Hepatocyte (in vitro differentiated cells): ENCODE measurements at regions not wholly inside any gene's neighbourhood (a gene's known extent, or its start where the extent isn't known, plus 50 kb on each side); places are given as distances from the start of the nearest gene placed in this dataset.
A peak's percentile ranks its signal among the peaks of the same experiment; 100 is the strongest.

Source experiments
- DNase-seq: peaks from one replicate; pipeline ENCODE4 v3.0.0-alpha.2; 2016; ENCODE audit warnings: low spot score
- H2AFZ ChIP-seq: fragments of 200-600 bp; sonication (generic); 2 replicates; pipeline ENCODE4 v1.6.0; 2016; ENCODE audit warnings: antibody characterized with exemption, mild to moderate bottlenecking
- H3K27ac ChIP-seq: fragments of 200-600 bp; sonication (generic); 2 replicates; pipeline ENCODE4 v1.5.1; 2016; ENCODE audit warnings: mild to moderate bottlenecking
- H3K27me3 ChIP-seq: fragments of 200-600 bp; sonication (generic); 2 replicates; pipeline ENCODE4 v1.6.1; 2016
- H3K36me3 ChIP-seq: fragments of 200-600 bp; sonication (generic); replicated peaks from 2 replicates; pipeline ENCODE4 v1.5.1; 2016; ENCODE audit warnings: low read depth; ENCODE audit not compliant: insufficient read depth
- H3K4me1 ChIP-seq: fragments of 200-600 bp; sonication (generic); 2 replicates; pipeline ENCODE4 v1.5.1; 2016; ENCODE audit warnings: mild to moderate bottlenecking, moderate library complexity; ENCODE audit not compliant: insufficient read depth
- H3K4me2 ChIP-seq: fragments of 200-600 bp; sonication (generic); 2 replicates; pipeline ENCODE4 v1.6.0; 2016
- H3K4me3 ChIP-seq: fragments of 200-600 bp; sonication (generic); 2 replicates; pipeline ENCODE4 v1.5.1; 2016; ENCODE audit warnings: mild to moderate bottlenecking
- H3K79me2 ChIP-seq: fragments of 200-600 bp; sonication (generic); 2 replicates; pipeline ENCODE4 v1.6.0; 2017; ENCODE audit warnings: mild to moderate bottlenecking
- H3K9me2 ChIP-seq: fragments of 200-600 bp; sonication (generic); replicated peaks from 2 replicates; pipeline ENCODE4 v1.6.0; 2017; ENCODE audit warnings: mild to moderate bottlenecking; ENCODE audit not compliant: insufficient read depth
- H3K9me3 ChIP-seq: fragments of 200-600 bp; sonication (generic); 2 replicates; pipeline ENCODE4 v1.5.1; 2016; ENCODE audit warnings: low read depth, mild to moderate bottlenecking
- H4K20me1 ChIP-seq: fragments of 200-600 bp; sonication (generic); 2 replicates; pipeline ENCODE4 v1.6.0; 2016; ENCODE audit warnings: mild to moderate bottlenecking; ENCODE audit not compliant: insufficient read depth, poor library complexity, severe bottlenecking
- EZH2 ChIP-seq: fragments of 200-600 bp; sonication (generic); IDR thresholded peaks from 2 replicates; pipeline ENCODE4 v1.6.1; 2016; ENCODE audit warnings: antibody characterized with exemption, mild to moderate bottlenecking, borderline replicate concordance
- EZH2phosphoT487 ChIP-seq: fragments of 200-600 bp; sonication (generic); IDR thresholded peaks from one replicate; pipeline ENCODE4 v1.6.1; 2018; ENCODE audit warnings: antibody characterized with exemption, mild to moderate bottlenecking, low read depth, moderate library complexity; ENCODE audit not compliant: unreplicated experiment, severe bottlenecking
- WGBS: methylation state at CpG from one replicate; pipeline ENCODE4 v1.1.6; 2016; ENCODE audit warnings: low lambda C conversion rate; ENCODE audit errors: missing lambda C conversion rate; 5-methylcytosine and 5-hydroxymethylcytosine counted together
- TF ChIP-seq, protein P1 (sequence below): fragments of 200-600 bp; sonication (generic); IDR thresholded peaks from 2 replicates; pipeline ENCODE4 v1.5.1; 2016; ENCODE audit warnings: antibody characterized with exemption, mild to moderate bottlenecking; ENCODE audit not compliant: poor library complexity

DNA sequence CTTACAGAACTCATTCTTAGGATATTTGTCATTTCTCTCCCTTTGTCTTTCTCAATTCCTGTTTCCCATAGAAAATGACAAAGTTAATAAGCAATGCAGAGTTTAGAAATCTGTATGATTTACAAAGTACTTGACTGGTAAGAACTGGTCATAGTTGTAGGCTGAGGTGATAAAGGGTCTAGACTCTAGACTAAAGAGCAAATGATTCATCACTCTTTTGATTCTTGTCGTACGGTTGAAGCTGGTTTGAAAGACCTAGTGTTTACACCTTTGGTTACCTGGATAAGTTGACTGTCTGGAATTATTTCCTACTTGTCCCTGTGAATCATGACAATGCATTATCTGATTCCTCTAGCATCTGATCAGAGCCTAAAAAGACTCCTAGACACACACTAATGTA lies 58.9 kb upstream of the TP63 start:
- WGBS, result 63% methylated on average over 2 of the region's 2 CpGs
- no peak overlapping the region for H2AFZ ChIP-seq
- H3K9me2 ChIP-seq, result no peaks in the 10 kb centered on the region
- H3K4me1 ChIP-seq, result no peaks in the 10 kb centered on the region
- no peaks in the 10 kb centered on the region for H4K20me1 ChIP-seq
- TF ChIP-seq, protein P1, sequence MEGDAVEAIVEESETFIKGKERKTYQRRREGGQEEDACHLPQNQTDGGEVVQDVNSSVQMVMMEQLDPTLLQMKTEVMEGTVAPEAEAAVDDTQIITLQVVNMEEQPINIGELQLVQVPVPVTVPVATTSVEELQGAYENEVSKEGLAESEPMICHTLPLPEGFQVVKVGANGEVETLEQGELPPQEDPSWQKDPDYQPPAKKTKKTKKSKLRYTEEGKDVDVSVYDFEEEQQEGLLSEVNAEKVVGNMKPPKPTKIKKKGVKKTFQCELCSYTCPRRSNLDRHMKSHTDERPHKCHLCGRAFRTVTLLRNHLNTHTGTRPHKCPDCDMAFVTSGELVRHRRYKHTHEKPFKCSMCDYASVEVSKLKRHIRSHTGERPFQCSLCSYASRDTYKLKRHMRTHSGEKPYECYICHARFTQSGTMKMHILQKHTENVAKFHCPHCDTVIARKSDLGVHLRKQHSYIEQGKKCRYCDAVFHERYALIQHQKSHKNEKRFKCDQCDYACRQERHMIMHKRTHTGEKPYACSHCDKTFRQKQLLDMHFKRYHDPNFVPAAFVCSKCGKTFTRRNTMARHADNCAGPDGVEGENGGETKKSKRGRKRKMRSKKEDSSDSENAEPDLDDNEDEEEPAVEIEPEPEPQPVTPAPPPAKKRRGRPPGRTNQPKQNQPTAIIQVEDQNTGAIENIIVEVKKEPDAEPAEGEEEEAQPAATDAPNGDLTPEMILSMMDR, result no peak
- TF ChIP-seq EZH2 (no peak), EZH2phosphoT487 (no peak)
- H3K36me3 ChIP-seq, result no peaks in the 10 kb centered on the region
- no peaks in the 10 kb centered on the region for H3K9me3 ChIP-seq
- no peaks in the 10 kb centered on the region for H3K27me3 ChIP-seq
- no peak overlapping the region for H3K4me3 ChIP-seq
- DNase-seq, result peak; percentile 17
- no peak overlapping the region for H3K27ac ChIP-seq
- no peak overlapping the region for H3K4me2 ChIP-seq
- no peaks in the 10 kb centered on the region for H3K79me2 ChIP-seq

DNA sequence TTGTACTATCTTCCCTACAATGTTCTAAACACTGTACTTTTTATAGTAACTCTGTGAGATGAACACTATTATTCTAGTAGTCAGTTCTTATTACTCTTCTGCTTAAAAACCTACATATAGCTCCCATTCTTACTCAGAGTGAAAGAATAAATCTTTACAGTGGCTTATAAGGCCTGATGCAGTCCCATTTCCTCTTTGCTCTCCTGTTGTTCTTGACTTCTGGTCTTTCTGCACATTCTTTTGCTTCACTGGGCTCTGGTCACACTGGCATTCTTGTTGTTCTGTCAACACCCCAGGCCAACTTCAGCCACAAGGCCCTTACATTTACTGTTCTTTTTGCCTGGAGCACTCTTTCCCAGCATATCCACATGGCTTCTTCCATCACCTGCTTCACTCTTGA lies 58.2 kb upstream of the TP63 start:
- Histone ChIP-seq H3K79me2 (no peaks in the 10 kb centered on the region), H3K4me2 (no peak overlapping the region), H3K36me3 (no peaks in the 10 kb centered on the region), H3K4me1 (no peaks in the 10 kb centered on the region), H2AFZ (no peak overlapping the region), H3K9me3 (no peaks in the 10 kb centered on the region), H3K9me2 (no peaks in the 10 kb centered on the region), H3K27ac (no peak overlapping the region), H4K20me1 (no peaks in the 10 kb centered on the region), H3K4me3 (no peak overlapping the region), H3K27me3 (no peaks in the 10 kb centered on the region)
- DNase-seq, result no peak
- TF ChIP-seq EZH2phosphoT487 (no peak), EZH2 (no peak)
- TF ChIP-seq, protein P1, result no peak

DNA sequence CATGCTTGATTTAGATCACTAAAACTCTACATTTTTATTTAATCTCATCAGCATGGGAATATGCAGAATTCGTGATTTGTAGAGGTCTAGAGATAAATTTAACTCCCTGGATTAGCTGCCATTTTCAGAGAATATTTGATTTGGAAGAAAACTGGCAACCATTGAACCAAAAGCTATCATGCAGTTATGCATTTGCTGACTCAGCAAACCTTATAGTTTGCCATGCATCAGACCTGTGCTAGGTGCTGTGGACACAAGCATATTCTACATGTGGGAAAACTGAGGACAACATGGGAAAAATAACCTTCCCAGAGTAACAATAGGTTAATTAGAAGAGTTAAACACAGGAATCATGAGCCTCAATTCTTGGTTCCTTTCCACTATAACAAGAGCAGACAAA lies 54.7 kb upstream of the TP63 start:
- no peaks in the 10 kb centered on the region for H3K9me2 ChIP-seq
- no peaks in the 10 kb centered on the region for H4K20me1 ChIP-seq
- no peak overlapping the region for H3K27ac ChIP-seq

DNA sequence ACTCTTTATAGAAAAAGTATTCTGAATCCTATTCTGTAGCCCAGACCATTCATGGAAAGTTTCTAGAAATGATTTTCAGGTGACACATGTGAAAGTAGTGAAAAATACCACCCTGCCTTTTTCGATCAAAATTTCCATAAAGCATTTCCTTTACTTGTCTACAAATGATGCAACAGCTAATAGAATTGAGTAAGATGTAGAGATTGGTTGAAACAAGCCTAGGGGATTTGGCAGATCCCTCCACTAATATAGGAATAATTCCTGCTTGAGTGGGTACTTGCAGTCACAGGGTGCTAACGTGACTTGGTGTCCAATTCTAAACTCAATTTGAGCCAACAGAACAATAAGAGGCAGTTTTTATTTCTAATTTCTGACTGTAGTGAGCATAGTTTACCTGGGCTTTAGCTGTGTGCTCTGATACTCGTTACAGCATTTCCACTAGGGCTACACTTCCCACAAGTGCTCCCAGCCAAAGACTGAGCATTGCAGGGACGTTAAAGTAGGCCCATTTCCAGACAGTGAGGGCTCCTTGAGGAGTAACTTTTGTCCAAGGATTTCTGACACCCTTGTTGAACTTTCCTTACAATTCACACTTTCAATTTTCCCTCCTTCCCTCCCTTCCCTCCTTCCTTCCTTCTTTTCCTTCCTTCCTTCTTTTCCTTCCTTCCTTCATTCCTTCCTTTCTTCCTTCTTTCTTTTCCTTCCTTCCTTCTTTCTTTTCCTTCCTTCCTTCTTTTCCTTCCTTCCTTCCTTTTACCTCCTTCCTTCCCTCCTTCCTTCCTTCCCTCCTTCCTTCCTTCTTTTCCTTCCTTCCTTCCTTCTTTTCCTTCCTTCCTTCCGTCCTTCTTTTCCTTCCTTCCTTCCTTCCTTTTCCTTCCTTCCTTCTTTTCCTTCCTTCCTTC lies 53.9 kb upstream of the TP63 start:
- Histone ChIP-seq H3K79me2 (no peaks in the 10 kb centered on the region), H3K9me2 (no peaks in the 10 kb centered on the region), H3K4me3 (no peak overlapping the region), H3K27ac (no peak overlapping the region), H3K4me2 (no peak overlapping the region), H3K27me3 (no peaks in the 10 kb centered on the region), H4K20me1 (no peaks in the 10 kb centered on the region), H3K4me1 (no peaks in the 10 kb centered on the region), H3K36me3 (no peaks in the 10 kb centered on the region), H2AFZ (no peak overlapping the region), H3K9me3 (no peaks in the 10 kb centered on the region)
- 62% methylated on average over 4 of the region's 5 CpGs for WGBS
- TF ChIP-seq EZH2, result no peak
- DNase-seq, result no peak

More for the DNA sequence above, 54.7 kb upstream of the TP63 start:
- H3K9me3 ChIP-seq, result no peaks in the 10 kb centered on the region
- no peak overlapping the region for H3K4me3 ChIP-seq
- no peaks in the 10 kb centered on the region for H3K79me2 ChIP-seq
- H3K4me1 ChIP-seq, result no peaks in the 10 kb centered on the region
- no peaks in the 10 kb centered on the region for H3K36me3 ChIP-seq
- H3K27me3 ChIP-seq, result no peaks in the 10 kb centered on the region
- H2AFZ ChIP-seq, result no peak overlapping the region
- TF ChIP-seq EZH2, result no peak
- no peak for DNase-seq
- WGBS, result 71% methylated on average over 1 of the region's 1 CpG
- no peak overlapping the region for H3K4me2 ChIP-seq
